ENCODE measurements at regions not wholly inside any gene's neighbourhood (a gene's known extent, or its start where the extent isn't known, plus 50 kb on each side); places are given as distances from the start of the nearest gene placed in this dataset.

DNA sequence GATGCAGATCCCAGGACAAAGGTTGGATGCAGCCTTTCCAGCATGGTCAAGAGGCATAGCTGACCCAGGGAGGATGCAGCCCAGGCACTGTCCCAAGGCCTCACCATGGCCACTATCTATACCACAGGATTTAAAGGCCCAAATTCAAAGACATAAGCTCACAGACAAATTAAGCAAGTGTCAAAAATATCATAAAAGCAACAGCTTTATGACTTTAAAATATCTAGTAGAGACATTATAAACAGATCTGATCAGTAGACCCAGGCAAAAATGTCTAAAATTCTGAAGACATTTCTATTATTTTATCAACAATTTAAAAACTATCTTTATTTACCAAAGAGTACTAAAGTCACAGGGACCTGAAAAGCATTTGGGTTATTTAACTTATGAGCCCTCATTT, 373.5 kb downstream of the CDC5L start:
- DNase-seq (ENCODE audit: low read depth): no peak
- H3K4me3 ChIP-seq (ENCODE audit: control insufficient read depth, low read depth, low read length): no peak overlapping the region
- TF ChIP-seq, protein P1, sequence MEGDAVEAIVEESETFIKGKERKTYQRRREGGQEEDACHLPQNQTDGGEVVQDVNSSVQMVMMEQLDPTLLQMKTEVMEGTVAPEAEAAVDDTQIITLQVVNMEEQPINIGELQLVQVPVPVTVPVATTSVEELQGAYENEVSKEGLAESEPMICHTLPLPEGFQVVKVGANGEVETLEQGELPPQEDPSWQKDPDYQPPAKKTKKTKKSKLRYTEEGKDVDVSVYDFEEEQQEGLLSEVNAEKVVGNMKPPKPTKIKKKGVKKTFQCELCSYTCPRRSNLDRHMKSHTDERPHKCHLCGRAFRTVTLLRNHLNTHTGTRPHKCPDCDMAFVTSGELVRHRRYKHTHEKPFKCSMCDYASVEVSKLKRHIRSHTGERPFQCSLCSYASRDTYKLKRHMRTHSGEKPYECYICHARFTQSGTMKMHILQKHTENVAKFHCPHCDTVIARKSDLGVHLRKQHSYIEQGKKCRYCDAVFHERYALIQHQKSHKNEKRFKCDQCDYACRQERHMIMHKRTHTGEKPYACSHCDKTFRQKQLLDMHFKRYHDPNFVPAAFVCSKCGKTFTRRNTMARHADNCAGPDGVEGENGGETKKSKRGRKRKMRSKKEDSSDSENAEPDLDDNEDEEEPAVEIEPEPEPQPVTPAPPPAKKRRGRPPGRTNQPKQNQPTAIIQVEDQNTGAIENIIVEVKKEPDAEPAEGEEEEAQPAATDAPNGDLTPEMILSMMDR (IDR thresholded peaks at IDR 0.05; ENCODE audit: control insufficient read depth, insufficient read depth, low read depth, low read length, missing control alignments): no peak

DNA sequence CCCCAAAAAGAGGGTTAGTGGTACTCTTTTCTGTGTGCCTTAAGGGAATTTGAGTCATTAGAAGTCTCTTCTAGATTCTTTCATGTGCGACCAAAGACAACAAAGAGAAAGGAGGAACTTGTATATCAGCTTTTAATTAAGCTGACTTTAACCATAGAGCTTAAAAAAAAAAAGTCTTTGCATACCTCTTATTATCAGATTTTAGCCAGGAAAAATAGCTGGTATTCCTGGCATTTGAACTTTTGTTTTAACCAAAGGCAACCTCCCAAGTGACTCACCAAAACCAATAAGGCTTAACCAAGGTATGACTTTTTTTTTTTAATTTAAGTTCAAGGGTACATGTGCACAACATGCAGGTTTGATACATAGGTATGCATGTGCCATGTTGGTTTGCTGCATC, 375.0 kb downstream of the CDC5L start:
- H3K4me3 ChIP-seq (ENCODE audit: control insufficient read depth, low read depth, low read length): no peak overlapping the region
- no peak for DNase-seq (ENCODE audit: low read depth)
- TF ChIP-seq, protein P1 (IDR thresholded peaks at IDR 0.05; ENCODE audit: control insufficient read depth, insufficient read depth, low read depth, low read length, missing control alignments): no peak

DNA sequence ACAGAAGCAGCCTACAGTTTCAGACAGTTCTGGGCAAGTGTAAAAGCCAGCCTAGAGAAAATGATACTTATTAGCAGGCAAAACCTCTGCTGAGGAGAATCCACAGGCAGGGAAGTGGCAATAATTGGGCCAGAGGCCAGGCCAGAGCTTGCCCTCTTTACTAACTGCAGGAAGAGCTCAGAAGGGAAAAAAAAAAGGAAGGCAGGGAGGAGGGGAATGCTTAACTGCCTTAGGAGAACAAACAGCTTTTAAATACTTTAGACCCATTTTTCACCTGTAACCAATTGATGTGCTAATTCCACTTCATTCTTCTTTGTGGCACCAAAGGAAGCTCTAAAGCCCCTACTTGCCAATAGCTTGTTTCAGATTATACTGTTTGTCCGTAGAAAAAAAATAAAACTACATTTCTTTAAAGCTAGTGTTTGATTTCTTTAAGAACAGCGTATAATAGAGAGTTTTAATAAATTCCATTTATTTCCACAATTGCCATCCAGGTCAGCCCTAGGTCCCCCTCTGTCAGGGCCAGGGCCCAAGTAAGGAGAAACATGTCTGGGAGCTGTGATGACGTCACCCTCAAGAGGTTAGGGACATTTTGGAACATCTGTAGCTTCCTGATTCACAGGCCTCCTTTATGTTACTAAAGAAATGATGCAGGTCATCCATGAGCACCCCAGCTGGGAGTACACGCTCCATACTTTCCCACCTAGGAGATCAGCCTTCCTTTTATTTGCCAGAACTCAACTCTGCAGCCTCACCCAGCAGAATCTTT, 384.3 kb downstream of the CDC5L start:
- no peak overlapping the region for H3K4me3 ChIP-seq (ENCODE audit: control insufficient read depth, low read depth, low read length)
- no peak for DNase-seq (ENCODE audit: low read depth)
- TF ChIP-seq, protein P1 (IDR thresholded peaks at IDR 0.05; ENCODE audit: control insufficient read depth, insufficient read depth, low read depth, low read length, missing control alignments): no peak

DNA sequence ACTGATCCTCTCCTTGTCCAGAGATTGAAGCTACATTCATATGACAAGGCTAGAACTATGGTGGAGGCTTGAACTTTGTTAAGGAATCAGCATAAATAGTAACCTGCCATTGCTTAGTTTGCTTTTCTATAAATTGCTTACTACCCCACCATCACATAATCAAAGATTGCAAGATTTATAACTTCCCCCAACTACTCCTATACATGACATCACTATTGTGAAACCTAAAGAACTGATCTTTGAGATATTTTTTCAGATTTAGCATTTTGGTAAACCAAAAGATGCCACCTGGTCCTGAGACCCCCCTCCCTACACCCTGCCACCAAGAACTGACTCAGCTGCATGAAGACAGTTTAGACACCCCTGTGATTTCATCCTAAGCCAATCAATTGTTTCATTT, 385.3 kb downstream of the CDC5L start:
- TF ChIP-seq, protein P1 (IDR thresholded peaks at IDR 0.05; ENCODE audit: control insufficient read depth, insufficient read depth, low read depth, low read length, missing control alignments): no peak
- H3K4me3 ChIP-seq (ENCODE audit: control insufficient read depth, low read depth, low read length): no peak overlapping the region
- DNase-seq (ENCODE audit: low read depth): no peak

DNA sequence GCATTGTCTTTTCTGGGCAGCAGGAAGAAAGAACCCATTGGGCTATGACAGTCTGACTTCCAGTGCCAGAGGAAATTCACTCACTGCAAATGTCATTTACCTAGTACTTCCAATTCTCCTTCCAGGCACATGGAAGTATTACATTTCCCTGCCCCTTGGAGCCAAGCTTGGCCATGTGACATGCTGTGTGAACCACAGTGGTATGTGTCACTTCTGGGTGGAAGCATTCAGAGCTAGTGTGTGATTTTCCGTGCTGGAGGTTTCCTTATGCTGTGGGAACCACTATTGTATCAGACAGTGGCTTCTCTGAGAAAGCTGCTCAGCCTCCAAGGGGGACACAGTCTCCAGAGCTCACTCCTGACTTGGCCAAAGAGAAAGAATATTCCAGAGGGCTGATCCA, 387.6 kb downstream of the CDC5L start:
- no peak for DNase-seq (ENCODE audit: low read depth)
- TF ChIP-seq, protein P1 (IDR thresholded peaks at IDR 0.05; ENCODE audit: control insufficient read depth, insufficient read depth, low read depth, low read length, missing control alignments): no peak
- no peak overlapping the region for H3K4me3 ChIP-seq (ENCODE audit: control insufficient read depth, low read depth, low read length)

DNA sequence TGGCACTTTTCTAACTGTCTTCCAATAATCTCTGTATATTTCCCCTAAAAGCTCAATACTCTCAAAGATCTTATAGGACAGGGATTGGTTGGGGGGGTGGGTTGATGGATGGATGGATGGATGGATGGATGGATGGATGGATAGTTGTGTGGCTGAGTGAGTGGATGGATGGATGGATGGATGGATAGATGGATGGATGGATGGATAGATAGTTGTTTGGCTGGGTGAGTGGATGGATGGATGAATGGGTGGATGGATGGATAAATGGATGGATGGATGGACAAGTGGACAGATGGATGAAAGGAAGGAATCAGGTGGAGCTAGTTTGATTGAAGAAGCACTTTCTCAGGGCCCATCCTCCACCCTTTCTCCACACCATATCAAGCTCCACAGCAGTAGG, 388.8 kb downstream of the CDC5L start:
- no peak for DNase-seq (ENCODE audit: low read depth)
- TF ChIP-seq, protein P1 (IDR thresholded peaks at IDR 0.05; ENCODE audit: control insufficient read depth, insufficient read depth, low read depth, low read length, missing control alignments): no peak
- no peak overlapping the region for H3K4me3 ChIP-seq (ENCODE audit: control insufficient read depth, low read depth, low read length)

All from AG09309 (cell line).